Stomach (tissue), 8 donors: ENCODE measurements at regions not wholly inside any gene's neighbourhood (a gene's known extent, or its start where the extent isn't known, plus 50 kb on each side); places are given as distances from the start of the nearest gene placed in this dataset.

Experiments used
- DNase-seq, 2 donors: peaks; one replicate each; pipeline versions ENCODE4 v3.0.0 to v3.0.0-alpha.2; 2013 to 2019
- H3K27ac ChIP-seq, 5 donors: fragments of 200-600 bp in 4 of 5; sonication (generic) in 4 of 5; one replicate each; pipeline ENCODE4 v1.5.1; 2013 to 2019; ENCODE audit warnings: mild to moderate bottlenecking in 1 of 5, moderate library complexity in 1 of 5
- H3K27me3 ChIP-seq, 3 donors: fragments of 200-600 bp; sonication (generic); one replicate each; pipeline ENCODE4 v1.5.1; 2017 to 2019; ENCODE audit warnings: mixed run types in 1 of 3
- H3K36me3 ChIP-seq, 4 donors: fragments of 200-600 bp; sonication (generic); 1 replicate in 3 of 4; 2 replicates in 1 of 4; pipeline ENCODE4 v1.5.1; 2016 to 2019
- H3K4me1 ChIP-seq, 4 donors: fragments of 200-600 bp; sonication (generic); one replicate each; pipeline ENCODE4 v1.5.1; 2016 to 2019
- H3K4me3 ChIP-seq, 4 donors: fragments of 200-600 bp; sonication (generic) in 3 of 4; one replicate each; pipeline ENCODE4 v1.5.1; 2016 to 2019; ENCODE audit warnings: mild to moderate bottlenecking in 1 of 4
- H3K9me3 ChIP-seq, 4 donors: fragments of 200-600 bp; sonication (generic); one replicate each; pipeline ENCODE4 v1.5.1; 2016 to 2019
- EP300 ChIP-seq: sonication (generic); formaldehyde crosslinking; IDR thresholded peaks from one replicate; pipeline ENCODE4 v1.6.1; 2017; ENCODE audit warnings: antibody characterized with exemption
- POLR2A ChIP-seq, 4 donors: fragments of 450-650 bp; IDR thresholded peaks; one replicate each; pipeline ENCODE4 v1.6.1; 2016; ENCODE audit warnings: antibody characterized with exemption in 4 of 4, control low read depth in 2 of 4, mild to moderate bottlenecking in 1 of 4, moderate library complexity in 1 of 4
- POLR2AphosphoS5 ChIP-seq, 3 donors: sonication (generic); formaldehyde crosslinking; IDR thresholded peaks; one replicate each; pipeline ENCODE4 v1.6.1; 2016; ENCODE audit warnings: antibody characterized with exemption in 3 of 3
- WGBS, 5 donors: extraction: QIAGEN DNeasy Blood & Tissue Kit in 3 of 5; methylation state at CpG; one replicate each; pipeline versions ENCODE4 v1.1.5 to v1.1.7; 2013 to 2018; 5-methylcytosine and 5-hydroxymethylcytosine counted together
- intact Hi-C: fragments of 100-400 bp; cut with DNase I; formaldehyde crosslinking; loops from one replicate; pipeline ENCODE4 v1.15.1; 2023; ENCODE audit warnings: low total_unique reads
- TF ChIP-seq, protein P1 (sequence below), 7 experiments: fragments of 450-650 bp in 4 of 7; fragments of 200-600 bp in 3 of 7; sonication (generic) in 3 of 7; IDR thresholded peaks; one replicate each; pipeline ENCODE4 v1.5.1; 2016 to 2019; ENCODE audit warnings: antibody characterized with exemption in 7 of 7, control low read depth in 2 of 7, mild to moderate bottlenecking in 1 of 7
- donor health status: healthy with polysubstance abuse.
- donor health status: Bipolar disorder and iron deficiency.
- donor health status: healthy.

DNA sequence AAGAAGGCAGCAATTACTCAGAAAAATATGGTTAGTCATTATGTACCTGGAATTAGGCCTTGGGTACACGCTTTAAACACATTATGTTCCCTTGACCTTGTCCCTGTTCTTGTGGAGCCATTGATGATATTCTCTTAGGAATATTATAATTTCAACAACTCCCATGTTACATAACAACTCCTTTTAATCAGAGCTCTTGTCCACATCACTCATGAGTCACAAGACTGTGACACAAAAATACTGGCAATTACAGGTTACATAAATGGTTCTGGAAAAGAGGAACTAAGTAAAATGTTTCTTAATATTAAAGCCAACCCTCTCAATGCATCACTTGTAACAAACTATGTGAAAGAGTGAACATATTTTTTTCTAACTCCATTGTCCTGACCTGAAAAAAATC lies 143.8 kb upstream of the PCLO start:
- H3K9me3 ChIP-seq = no peaks in the 10 kb centered on the region
- 0% methylated on average over 1 of the region's 1 CpG for WGBS, 5 donors
- H3K27me3 ChIP-seq = no peaks in the 10 kb centered on the region
- intact Hi-C loops = no loop called here
- no peaks in the 10 kb centered on the region for H3K36me3 ChIP-seq
- no peak overlapping the region for H3K27ac ChIP-seq
- TF ChIP-seq POLR2AphosphoS5 (IDR thresholded peaks at IDR 0.05) (no peak), EP300 (no peak), POLR2A (IDR thresholded peaks at IDR 0.05) (no peak)
- TF ChIP-seq, protein P1, sequence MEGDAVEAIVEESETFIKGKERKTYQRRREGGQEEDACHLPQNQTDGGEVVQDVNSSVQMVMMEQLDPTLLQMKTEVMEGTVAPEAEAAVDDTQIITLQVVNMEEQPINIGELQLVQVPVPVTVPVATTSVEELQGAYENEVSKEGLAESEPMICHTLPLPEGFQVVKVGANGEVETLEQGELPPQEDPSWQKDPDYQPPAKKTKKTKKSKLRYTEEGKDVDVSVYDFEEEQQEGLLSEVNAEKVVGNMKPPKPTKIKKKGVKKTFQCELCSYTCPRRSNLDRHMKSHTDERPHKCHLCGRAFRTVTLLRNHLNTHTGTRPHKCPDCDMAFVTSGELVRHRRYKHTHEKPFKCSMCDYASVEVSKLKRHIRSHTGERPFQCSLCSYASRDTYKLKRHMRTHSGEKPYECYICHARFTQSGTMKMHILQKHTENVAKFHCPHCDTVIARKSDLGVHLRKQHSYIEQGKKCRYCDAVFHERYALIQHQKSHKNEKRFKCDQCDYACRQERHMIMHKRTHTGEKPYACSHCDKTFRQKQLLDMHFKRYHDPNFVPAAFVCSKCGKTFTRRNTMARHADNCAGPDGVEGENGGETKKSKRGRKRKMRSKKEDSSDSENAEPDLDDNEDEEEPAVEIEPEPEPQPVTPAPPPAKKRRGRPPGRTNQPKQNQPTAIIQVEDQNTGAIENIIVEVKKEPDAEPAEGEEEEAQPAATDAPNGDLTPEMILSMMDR (IDR thresholded peaks at IDR 0.05) = no peak
- no peaks in the 10 kb centered on the region for H3K4me1 ChIP-seq
- H3K4me3 ChIP-seq = no peak overlapping the region
- DNase-seq = no peak

DNA sequence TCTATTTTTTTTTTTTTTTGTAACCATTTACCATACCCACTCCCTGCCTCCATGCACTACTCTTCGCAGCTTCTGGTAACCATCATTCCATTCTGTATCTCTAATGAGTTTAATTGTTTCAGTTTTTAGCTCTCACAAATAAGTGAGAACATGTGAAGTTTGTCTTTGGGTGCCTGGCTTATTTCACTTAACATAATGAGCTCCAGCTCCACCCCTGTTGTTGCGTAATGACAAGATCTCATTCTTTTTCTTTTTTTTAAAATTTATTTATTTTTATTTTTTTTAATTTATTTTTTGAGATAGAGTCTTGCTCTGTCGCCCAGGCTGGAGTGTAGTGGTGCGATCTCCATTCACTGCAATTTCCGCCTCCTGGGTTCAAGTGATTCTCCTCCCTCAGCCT lies 142.3 kb upstream of the PCLO start:
- TF ChIP-seq, protein P1 (IDR thresholded peaks at IDR 0.05) = no peak
- TF ChIP-seq POLR2AphosphoS5 (IDR thresholded peaks at IDR 0.05) = no peak
- TF ChIP-seq EP300 = no peak
- TF ChIP-seq POLR2A (IDR thresholded peaks at IDR 0.05) = no peak

DNA sequence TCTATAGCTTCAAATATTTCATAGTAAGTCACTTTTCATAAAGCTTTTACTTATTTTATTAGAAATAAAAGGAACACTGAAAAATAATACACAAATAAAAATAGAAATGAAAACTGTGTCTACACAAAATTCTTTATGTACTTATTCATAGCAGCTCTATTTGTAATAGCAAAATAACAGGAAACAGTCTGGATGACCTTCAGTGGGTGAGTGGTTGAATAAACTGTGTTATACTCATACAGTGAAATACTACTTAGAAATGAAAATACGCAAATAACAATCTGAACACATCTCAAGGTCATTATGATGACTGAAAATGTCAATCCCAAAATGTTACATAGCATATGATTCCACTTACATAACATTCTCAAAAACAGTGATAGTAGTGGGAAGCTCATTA lies 138.7 kb upstream of the PCLO start:
- Histone ChIP-seq H3K27me3 (no peaks in the 10 kb centered on the region), H3K9me3 (peaks cover 0 to 4% (median 0%) of the 10 kb centered on the region in 4 donors), H3K36me3 (no peaks in the 10 kb centered on the region), H3K4me3 (no peak overlapping the region), H3K27ac (no peak overlapping the region), H3K4me1 (no peaks in the 10 kb centered on the region)
- WGBS, 5 donors = 78 to 89% (median 79%) methylated on average over 1 of the region's 1 CpG
- DNase-seq = no peak
- TF ChIP-seq POLR2A (IDR thresholded peaks at IDR 0.05) (no peak), EP300 (no peak), POLR2AphosphoS5 (IDR thresholded peaks at IDR 0.05) (no peak)
- TF ChIP-seq, protein P1 (IDR thresholded peaks at IDR 0.05) = no peak
- intact Hi-C loops = no loop called here

More for the DNA sequence above, 142.3 kb upstream of the PCLO start:
- Histone ChIP-seq H3K4me1 (no peaks in the 10 kb centered on the region), H3K4me3 (no peak overlapping the region), H3K36me3 (no peaks in the 10 kb centered on the region), H3K27ac (no peak overlapping the region), H3K9me3 (no peaks in the 10 kb centered on the region), H3K27me3 (no peaks in the 10 kb centered on the region)
- WGBS, 5 donors = 94 to 98% (median 97%) methylated on average over 5 of the region's 5 CpGs
- intact Hi-C loops = no loop called here
- no peak for DNase-seq

DNA sequence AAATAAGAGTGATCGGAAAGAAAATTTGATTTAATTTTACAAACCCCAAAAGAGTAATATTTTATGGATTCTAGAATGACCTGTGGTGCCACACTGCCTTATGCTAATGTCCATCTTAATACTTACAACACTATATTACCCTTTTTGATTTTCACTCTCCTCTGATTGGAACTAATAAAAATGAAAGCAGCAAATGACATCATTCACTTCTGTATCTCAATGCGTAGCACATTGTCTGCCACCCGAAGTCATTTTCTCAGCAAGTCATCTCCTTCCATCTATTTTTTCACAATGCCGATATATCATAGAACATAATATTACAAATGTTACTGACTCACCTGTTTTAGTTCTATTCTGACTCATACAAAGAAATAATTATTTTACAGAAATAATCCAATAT lies 127.5 kb upstream of the PCLO start:
- Histone ChIP-seq H3K4me3 (no peak overlapping the region), H3K4me1 (no peaks in the 10 kb centered on the region), H3K36me3 (no peaks in the 10 kb centered on the region), H3K9me3 (no peaks in the 10 kb centered on the region), H3K27ac (no peak overlapping the region), H3K27me3 (no peaks in the 10 kb centered on the region)
- DNase-seq = no peak
- TF ChIP-seq EP300 = no peak
- TF ChIP-seq, protein P1 (IDR thresholded peaks at IDR 0.05) = no peak
- no peak for TF ChIP-seq POLR2AphosphoS5 (IDR thresholded peaks at IDR 0.05)
- TF ChIP-seq POLR2A (IDR thresholded peaks at IDR 0.05) = no peak
- intact Hi-C loops = no loop called here
- WGBS, 5 donors = 93 to 95% (median 94%) methylated on average over 4 of the region's 4 CpGs
